GM19238 (cell line): ENCODE measurements at regions not wholly inside any gene's neighbourhood (a gene's known extent, or its start where the extent isn't known, plus 50 kb on each side); places are given as distances from the start of the nearest gene placed in this dataset.
"Not testable (repeated sequence)": the region's sequence is repeated elsewhere in the genome, so short reads cannot be mapped to it uniquely, and the experiment has no call there.

Experiments
- DNase-seq: peaks from one replicate; pipeline ENCODE4 v3.0.0; 2011; ENCODE audit warnings: low spot score; ENCODE audit not compliant: insufficient read length

DNA sequence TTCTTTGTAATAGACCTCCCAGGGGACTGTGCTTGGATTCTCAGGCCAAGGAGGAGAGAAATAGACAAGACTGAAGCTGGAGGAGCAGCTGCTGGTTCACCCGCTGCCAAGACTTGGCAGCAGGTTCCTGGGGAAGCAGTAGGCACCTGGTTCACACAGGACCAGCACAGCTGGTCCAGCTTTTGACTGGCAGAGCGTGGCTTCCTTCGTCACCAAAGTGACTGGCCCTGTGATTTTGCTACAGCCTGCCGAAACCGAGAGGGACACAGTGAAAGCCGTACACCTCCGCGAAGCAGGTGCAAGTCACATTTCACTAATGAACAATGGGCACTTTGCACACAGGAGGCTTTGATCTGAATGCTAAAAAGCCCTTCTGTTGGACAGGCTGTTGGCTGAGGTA is 199.0 kb downstream of the RNF144B start:
- no peak for DNase-seq

DNA sequence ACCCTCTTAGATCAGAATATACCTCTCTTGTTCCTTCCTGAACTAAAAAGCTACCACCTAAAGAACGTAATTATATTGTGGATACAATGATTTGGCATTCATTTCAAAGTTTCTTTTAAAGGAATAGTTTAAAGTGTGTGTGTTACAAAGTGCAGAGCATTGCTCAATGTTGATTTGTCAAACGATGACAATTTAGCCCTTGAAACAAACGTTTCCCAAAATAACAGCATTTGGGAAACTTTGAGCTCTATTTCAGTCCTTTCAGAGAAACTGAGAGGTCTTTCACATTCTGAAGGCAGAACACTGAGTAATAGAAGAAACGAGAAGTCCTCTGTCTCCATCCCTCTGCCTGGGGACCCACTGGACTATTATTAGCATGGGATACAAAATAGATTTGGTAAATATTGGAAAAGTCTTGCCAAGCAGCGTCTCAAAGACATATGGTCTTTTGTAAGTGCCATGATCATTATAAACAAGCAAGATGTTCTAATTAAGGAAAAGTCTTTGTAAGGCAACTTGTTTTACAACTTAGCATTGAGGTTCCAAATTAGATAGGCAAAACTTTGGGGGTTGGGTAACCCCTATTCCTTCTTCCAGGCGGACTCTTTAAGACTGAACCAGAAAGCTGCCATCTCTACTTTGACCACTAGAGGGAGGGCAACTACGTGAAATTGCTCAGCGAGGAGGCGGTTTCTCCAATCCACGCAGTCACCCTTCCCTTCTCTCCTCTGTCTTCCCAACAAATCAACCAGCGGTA is 208.8 kb downstream of the RNF144B start:
- DNase-seq, result peak; percentile 23

DNA sequence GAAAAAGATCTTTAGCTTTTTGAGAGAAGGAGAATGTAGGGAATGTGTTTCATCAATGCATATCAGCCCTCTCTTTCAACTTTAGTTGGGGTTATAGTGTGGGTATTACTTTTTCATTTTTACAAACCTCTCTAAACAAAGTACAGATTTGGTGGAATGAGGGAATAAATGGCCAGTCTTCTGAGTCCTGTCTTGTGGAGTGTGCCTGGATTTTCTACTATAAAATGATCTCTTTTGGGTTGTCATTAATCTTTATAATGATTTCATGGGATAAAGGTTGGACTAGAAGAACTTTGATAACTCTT is 209.3 kb downstream of the RNF144B start:
- DNase-seq, result no peak

DNA sequence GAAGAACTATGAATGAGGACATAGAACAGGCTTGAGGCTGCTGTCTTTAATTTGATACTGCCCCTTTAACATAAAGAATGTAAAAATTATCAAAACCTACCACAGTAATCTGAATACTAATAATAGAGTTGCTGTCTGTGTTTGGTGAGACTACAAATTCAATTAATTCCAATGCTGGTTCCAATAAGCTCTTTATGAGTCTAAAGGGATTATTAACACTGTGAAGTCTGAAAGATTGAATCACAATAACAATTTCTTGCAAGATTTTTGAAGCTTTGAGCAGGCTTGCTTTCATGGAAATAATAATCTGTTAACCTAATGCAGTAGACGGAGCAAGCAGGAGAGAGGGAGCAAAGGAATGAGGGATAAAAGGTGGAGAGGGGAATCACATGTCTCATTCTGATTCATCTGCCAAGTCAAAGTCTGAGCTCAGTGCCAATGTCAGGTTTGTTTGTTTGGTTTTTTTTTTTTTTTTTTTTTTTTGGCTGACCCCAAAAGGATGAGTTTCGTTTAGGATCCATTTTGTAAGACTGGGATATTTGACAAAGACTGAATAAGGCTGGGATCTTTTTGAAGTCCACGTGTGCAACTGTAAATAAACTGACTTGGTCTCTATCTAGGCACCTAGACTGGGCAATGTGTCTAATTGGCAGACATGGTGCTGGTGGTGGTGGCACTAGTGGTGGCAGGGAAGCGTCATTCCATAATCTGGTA is 211.6 kb downstream of the RNF144B start:
- DNase-seq, result no peak

DNA sequence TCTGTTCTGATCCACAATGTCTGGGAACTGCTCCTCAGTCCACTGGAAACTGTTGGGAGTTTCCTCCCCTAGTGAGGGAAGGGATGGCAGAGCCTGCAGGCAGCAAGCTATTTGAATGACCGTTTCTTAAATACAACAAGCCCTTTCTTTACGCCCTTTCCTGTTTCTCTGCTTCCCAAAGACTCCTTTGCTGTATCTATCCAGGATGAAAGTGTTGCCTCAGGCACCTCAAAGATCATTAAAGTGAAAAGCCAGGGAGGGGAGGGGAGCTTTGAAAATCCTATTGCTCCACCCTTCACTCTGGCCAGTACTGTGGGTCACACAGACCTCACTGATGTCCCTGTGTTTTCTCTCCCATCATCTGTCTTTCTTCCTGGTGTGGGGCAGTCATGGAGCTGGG is 213.1 kb downstream of the RNF144B start:
- no peak for DNase-seq

DNA sequence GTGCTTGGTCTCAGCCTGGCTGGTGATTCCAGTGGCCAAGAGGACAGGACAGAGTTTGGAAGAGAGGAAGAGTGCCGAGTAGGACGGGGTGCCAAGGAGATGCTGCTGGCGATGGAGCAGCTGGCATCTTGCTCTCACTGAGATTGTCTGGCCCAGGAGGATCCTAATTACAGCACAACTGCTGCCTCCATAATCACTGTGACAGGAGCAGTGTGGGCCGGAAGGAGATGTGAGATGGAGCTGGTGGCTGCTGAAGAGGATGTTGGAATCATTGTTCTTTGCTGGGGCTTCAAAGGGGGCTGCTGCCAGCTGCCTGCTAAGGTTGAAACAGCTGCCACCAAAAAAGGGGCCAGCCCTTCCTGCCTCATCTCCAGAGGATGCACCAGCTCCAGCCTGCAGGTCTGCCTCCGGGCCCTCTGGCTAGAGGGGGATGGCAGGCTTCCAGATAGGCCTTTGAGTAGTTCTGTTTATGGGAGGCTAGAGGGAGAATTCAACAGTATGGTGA is 214.4 kb downstream of the RNF144B start:
- DNase-seq, result no peak

DNA sequence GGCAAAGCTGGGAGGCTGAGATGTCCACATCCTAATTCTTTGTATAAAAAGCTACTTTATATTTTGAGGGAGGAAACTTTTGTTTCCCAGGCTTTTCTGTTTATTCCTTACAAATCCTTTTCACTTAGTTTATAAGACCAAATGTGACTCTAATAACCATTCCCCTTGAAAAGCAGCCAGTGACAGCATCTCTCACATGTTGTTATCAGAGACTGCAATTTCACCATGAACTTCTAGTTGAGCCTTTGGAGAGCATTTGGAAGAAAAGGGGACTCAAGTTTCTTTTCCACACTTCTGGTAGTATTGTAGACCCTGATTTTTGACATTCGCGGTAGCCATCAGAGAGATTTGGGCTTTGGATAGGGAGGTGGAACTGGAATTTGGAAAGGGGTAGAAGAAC is 215.8 kb downstream of the RNF144B start:
- no peak for DNase-seq

DNA sequence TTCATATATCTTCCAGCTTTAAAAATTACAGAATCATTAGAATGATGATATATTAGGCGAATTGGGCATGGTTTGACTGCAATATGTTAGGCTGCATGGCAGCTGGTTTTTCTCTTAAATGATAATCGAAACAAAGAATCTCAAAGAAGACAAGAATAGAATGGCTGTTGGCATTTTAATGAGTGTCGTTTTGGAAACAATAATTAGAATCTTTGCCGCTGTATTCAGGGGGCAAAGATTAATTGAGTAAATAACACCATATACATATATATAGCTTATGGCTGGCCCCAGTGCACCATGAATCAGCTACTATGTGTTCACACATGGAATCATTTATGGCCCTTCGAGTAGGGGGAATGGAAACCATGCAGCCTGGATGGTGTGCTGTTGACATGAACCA is 216.2 kb downstream of the RNF144B start:
- no peak for DNase-seq

DNA sequence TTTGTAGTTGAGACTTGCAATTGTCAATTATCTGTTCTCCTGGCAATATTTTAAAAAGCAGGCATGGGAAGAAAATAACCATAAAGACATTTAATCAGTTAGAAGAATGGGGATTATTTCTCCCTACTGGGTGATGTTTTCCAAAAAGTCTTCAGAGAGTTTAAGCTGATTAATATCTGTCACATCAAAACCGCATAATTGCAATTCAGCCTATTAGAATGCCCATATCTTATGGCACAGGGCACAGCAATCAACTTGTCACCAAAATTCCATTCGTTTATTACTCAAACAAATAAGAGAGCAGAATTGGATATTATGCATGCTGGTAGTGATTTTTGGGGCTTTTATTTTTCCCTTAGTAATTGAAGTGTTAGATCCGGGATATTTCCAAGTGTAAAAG is 218.7 kb downstream of the RNF144B start:
- DNase-seq, result no peak

DNA sequence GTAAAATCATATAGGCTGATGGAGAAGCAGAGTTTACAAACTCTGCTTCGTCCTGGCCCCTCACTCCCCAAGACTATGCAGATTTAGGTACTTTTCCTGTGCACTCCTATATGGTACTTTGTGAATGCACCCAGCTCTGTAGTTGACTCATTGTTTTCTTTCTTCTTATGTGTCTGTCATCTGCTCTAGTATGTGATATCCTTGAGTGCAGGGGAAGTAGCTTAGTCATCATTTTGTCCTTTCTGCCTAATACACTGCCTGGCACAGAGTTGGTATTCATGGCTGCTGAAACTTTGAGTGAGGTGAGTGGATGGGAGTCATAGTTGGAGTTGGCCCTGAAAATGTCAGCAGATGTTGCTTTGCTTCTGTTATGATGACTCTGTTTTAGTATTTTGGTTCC is 222.6 kb downstream of the RNF144B start:
- DNase-seq, result no peak

DNA sequence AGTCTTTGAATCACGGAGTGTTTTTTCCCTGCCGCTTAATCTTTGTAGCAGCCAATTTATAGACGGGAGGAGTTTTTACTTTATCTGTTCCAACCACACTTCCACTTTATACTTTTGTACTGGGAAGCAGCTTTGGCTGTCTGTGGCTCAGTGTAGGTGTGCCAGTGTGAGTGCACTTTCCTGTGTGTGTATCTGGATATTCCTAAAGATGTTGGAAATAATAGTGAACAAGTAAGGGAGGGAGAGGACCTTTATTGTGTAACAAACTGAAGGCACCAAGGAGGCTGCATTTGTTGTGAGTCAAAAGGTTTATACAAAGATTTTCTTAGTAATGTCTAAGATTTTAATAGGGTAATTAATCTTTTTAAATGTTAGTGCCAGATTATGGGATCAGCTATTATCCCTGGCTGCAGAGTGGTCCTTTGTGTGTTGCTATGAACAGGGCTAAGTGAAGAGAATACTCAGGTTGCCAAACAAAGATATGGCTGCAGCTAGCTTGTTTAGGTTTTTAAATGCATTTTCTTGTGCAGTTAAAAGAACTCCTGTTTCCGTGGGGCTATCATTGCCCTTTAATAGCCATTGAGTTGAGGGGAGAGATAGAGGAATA is 226.3 kb downstream of the RNF144B start:
- DNase-seq, result no peak

DNA sequence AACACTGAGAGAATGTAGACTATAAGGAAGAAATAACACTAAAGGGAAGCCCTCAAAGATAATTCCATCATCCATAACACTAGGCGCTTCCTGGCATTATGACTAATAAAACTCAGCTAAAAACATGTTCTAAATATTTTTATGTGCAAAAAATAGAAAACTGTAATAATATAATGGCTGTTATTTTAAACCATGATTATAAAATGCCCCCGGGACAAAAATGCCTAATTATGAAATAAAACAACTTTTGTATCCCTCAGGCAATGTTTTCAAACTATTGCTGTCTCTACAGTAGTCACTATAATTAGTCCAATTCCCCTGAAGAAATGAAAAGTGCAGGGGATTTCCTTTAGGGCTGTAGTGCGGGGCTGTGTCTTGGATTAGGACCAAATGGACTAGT is 242.4 kb downstream of the RNF144B start:
- DNase-seq, result no peak

DNA sequence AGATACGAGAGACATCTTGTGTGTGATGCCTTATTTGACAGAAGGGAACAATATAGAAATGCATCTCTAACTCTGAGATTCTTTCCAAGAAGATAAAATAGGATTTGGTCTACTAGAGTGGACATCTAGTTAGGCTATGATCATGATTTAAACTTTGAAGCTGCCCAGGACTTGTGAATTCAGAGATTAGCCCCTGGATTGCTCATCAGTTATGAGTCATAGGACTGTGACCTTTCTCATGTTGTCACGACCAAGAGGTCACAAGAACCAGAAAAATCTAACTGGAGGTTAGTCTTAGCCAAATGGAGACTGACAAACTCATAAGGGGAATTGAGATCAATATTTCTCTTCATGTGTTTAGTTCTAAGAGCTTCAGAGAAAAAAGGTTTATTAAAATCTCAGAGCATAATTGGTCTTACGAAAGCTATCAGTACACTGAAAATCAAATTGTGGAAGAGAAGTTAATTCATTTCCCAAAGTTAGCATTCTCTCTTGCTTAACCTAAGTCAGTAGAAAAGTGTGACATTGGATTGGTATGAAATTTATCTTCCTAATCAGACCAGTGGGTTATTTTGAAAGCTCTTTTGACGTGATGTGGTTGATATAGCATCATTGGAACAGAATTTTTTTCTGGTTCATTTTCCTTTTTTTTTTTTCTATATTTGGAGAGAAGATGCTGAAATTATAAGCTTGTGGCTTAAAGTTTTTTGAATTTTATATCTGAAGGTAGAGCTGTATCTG is 245.7 kb downstream of the RNF144B start:
- no peak for DNase-seq

DNA sequence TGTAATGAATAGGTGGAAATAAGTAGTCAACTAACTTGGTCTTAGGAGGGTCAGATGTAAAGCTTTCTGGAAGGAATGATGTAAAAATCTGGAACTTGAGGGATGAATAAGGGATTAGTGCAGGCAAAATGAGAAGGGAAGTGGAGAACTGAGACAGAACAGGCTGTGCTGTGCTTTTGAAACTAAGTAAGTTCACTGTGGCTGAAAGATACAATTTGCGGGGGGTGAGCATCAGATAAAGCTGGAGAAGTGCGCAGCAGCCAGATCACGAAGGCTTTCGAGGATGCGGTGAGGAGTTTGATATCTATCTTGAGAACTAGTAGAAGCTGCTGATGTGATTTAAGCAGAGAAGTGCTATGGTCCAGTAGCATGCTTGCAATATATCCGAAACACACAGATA is 247.8 kb downstream of the RNF144B start:
- DNase-seq, result no peak

DNA sequence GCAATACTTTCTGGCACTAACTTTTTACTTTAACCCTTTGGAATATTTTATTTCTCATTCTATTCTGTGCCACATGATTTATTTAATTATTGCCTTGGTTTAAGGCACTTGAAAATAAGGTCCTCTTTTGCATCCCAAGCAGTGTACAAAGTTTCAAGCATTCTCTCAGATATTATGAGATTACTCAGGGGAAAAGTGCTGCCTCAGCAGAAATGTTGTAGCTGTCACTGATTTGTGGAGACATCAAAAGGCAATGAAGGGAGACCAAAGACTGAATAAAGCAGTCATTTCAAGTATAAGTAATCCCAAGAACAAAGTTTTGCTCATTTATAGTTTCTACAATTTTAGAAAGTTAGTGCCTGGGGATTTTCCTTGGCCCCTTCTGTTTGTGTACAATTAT is 253.0 kb downstream of the RNF144B start:
- no peak for DNase-seq

DNA sequence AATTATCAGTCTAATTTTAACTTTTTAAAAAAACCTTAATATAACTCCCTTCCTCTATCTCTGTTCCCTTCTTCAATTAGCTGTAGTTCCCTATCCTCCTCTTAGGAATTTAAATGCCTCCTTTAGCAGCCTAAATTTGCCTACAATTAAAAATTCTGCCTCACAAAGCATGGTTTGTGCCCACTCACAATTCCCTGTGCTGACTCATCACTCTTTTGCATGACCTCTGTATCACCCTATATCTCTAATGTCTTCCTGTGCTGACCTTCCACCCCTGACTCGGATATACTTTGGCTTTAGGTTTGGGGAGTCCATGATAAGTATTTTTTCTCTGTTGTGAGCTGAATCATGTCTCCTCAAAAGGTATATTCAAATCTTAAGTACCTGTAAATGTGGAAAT is 253.6 kb downstream of the RNF144B start:
- no peak for DNase-seq

DNA sequence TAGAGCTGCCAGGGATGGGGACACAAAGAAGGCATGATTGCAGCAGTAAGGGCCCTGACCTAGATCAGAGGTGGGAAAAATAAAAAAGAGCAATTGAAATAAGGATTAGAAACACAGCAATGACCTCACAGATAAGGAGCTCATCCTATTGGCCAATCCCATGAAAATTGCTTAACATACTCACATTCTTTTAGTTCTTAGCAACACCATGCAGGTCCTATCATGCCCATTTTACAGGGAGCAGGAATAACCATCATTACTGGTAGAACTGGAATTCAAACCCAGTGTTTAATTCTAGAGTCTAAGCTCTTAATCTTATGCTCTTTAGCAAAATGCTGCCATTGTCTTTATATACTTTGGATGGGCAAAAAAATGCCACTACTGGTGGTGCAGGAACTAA is 267.7 kb downstream of the RNF144B start:
- DNase-seq, result no peak

DNA sequence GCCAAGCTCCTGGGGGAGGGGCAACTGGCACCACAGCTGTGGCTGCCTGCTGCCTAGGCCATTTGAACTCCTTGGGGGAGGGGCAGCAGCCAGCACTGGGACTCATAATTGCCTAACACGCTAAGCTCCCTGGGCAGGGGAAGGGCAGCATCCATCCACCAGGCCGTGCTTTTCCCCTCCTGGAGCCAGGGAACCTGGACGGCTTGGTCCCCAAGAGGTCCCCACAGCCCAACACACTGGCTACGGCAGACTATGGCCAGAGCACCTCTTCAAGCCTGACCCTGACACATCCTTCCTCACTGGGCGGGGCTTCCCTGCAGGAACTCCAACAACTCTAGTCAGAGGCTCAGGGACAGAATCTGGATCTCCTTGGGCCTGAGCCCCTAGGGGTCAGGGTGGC is 269.4 kb downstream of the RNF144B start:
- DNase-seq, result no peak

DNA sequence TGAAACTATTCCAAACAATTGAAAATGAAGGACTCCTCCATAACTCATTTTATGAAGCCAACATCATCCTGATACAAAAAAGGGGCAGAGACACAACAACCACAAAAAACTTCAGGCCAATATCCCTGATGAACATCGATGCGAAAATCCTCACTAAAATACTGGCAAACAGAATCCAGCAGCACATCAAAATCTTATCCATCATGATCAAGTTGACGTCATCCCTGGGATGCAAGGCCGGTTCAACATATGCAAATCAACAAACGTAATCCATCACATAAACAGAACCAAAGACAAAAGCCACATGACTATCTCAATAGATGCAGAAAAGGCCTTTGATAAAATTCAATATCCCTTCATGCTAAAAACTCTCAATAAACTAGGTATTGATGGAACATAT is 272.8 kb downstream of the RNF144B start:
- DNase-seq, result not testable (repeated sequence)

DNA sequence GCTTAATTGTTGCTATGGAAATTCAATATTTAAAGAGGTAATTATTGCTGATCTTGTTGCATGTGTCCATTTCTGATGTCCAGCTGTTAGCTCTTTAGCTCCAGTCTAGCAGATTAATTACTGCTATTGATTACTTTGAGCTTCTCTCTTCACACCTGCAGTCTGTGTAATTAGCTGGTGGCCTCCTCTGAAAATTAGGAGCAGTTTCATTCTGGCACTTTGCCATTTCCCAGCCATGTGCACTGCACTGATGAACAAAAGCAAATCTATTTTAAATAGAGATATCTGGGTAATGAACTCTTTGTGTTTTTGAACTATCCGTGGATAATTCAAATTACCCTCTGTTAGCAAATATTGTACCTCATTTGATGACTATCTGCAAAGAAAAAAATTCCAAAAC is 275.9 kb downstream of the RNF144B start:
- DNase-seq, result no peak

DNA sequence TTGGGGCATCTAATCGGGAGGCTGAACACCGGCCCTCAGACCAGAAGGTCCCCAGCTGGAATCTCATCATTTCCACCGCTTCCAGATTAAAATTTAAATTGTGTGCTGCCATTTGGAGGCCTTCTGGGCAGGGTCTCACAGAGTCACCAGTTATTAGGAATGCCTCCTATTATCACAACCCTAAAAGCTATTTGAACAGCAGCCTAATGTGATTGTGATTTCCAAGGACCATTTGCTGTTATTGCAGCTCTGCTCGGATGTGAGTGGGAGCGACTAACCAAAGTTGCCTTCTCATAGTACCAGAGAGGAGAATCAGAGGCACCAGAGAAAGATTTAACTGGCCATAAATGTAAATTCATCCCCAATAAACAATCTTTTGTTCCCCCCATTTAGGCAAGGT is 277.3 kb downstream of the RNF144B start:
- no peak for DNase-seq

DNA sequence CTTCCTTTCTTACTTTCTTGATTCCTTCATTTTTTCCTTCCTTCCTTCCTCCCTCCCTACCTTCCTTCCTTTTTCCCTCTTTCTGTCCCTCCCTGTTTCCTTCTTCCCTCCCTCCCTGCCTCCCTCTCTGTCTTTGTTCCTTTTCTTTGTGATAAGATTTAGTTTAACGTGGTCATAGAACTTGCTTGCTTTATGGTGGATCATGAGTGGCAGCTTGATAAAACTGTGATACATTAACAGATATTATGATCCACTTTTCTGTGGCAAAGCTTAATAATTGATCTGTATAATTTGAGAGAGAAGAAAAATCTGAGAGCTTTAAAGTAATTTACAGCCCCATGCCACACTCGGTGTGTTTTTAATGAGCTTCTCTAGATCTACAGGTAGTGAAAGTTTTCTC is 280.5 kb downstream of the RNF144B start:
- no peak for DNase-seq
